Upper lobe of left lung (tissue), 6 donors: ENCODE measurements at regions not wholly inside any gene's neighbourhood (a gene's known extent, or its start where the extent isn't known, plus 50 kb on each side); places are given as distances from the start of the nearest gene placed in this dataset.

Experiments used
- ATAC-seq, 2 donors: fragments of 200-7000 bp; cut with Tn5 transposase; one replicate each; pipeline ENCODE4 v1.9.1; 2022; ENCODE audit warnings: mild to moderate bottlenecking in 2 of 2, moderate library complexity in 2 of 2; ENCODE audit not compliant: low FRiP score in 2 of 2
- DNase-seq, 2 donors: peaks; one replicate each; pipeline ENCODE4 v3.0.0-alpha.2; 2019 to 2020
- H3K27ac ChIP-seq, 4 donors: fragments of 200-600 bp; sonication (generic); one replicate each; pipeline ENCODE4 v1.5.1; 2016 to 2019
- H3K27me3 ChIP-seq, 4 donors: fragments of 200-600 bp; sonication (generic); one replicate each; pipeline ENCODE4 v1.5.1; 2017 to 2019
- H3K36me3 ChIP-seq, 4 donors: fragments of 200-600 bp; sonication (generic); one replicate each; pipeline ENCODE4 v1.5.1; 2016 to 2019
- H3K4me1 ChIP-seq, 4 donors: fragments of 200-600 bp; sonication (generic); one replicate each; pipeline ENCODE4 v1.5.1; 2018 to 2019
- H3K4me3 ChIP-seq, 4 donors: fragments of 200-600 bp; sonication (generic); one replicate each; pipeline ENCODE4 v1.5.1; 2017 to 2019; ENCODE audit warnings: mild to moderate bottlenecking in 2 of 4, moderate library complexity in 1 of 4
- H3K9me3 ChIP-seq, 4 donors: fragments of 200-600 bp; sonication (generic); one replicate each; pipeline ENCODE4 v1.5.1; 2018 to 2019
- EP300 ChIP-seq, 4 donors: sonication (generic); formaldehyde crosslinking; IDR thresholded peaks; one replicate each; pipeline ENCODE4 v1.5.1; 2017; ENCODE audit warnings: antibody characterized with exemption in 4 of 4, control low read depth in 2 of 4
- POLR2A ChIP-seq, 4 donors: fragments of 450-650 bp; IDR thresholded peaks; one replicate each; pipeline ENCODE4 v1.5.1; 2016 to 2017; ENCODE audit warnings: antibody characterized with exemption in 4 of 4, mild to moderate bottlenecking in 2 of 4
- POLR2AphosphoS5 ChIP-seq, 2 donors: sonication (generic); formaldehyde crosslinking; IDR thresholded peaks; one replicate each; pipeline ENCODE4 v1.5.1; 2017; ENCODE audit warnings: antibody characterized with exemption in 2 of 2
- WGBS, 2 donors: methylation state at CpG; one replicate each; pipeline ENCODE4 v1.1.5; 2017 to 2018; 5-methylcytosine and 5-hydroxymethylcytosine counted together
- TF ChIP-seq, protein P1 (sequence below), 6 experiments: fragments of 450-650 bp in 4 of 6; fragments of 200-600 bp in 2 of 6; sonication (generic) in 2 of 6; IDR thresholded peaks; one replicate each; pipeline ENCODE4 v1.5.1; 2016 to 2019; ENCODE audit warnings: antibody characterized with exemption in 6 of 6
- donor health status: DM: no; HTN: no; CAD: no; lungs with moderate emphysema.
- donor health status: DM: no; HTN: yes; CAD: no; lungs with severe emphysema.

DNA sequence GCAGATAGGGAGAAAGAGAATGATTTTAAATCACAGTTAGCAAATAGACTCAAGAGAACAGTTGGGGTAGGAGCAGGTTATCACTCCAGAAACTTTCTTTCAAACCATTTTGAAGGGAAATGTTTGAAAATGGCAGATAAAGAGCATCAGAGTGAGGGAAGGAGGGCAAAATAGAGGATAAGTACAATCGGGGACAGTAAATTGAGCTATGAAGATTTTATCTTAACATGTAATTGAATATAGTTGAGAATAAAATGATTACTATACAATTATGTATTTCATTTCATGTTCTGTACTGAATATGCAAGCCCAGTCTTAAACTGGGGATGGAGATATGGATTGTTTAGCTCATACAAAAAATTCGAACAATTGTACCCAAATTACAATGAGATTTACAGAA is 54.0 kb downstream of the MAP10 start:
- TF ChIP-seq, protein P1, sequence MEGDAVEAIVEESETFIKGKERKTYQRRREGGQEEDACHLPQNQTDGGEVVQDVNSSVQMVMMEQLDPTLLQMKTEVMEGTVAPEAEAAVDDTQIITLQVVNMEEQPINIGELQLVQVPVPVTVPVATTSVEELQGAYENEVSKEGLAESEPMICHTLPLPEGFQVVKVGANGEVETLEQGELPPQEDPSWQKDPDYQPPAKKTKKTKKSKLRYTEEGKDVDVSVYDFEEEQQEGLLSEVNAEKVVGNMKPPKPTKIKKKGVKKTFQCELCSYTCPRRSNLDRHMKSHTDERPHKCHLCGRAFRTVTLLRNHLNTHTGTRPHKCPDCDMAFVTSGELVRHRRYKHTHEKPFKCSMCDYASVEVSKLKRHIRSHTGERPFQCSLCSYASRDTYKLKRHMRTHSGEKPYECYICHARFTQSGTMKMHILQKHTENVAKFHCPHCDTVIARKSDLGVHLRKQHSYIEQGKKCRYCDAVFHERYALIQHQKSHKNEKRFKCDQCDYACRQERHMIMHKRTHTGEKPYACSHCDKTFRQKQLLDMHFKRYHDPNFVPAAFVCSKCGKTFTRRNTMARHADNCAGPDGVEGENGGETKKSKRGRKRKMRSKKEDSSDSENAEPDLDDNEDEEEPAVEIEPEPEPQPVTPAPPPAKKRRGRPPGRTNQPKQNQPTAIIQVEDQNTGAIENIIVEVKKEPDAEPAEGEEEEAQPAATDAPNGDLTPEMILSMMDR (IDR thresholded peaks at IDR 0.05), result no peak
- no peak for TF ChIP-seq POLR2AphosphoS5 (IDR thresholded peaks at IDR 0.05)
- TF ChIP-seq EP300 (IDR thresholded peaks at IDR 0.05), result no peak
- no peak for TF ChIP-seq POLR2A (IDR thresholded peaks at IDR 0.05)
- Histone ChIP-seq H3K27ac (no peak overlapping the region), H3K4me1 (no peaks in the 10 kb centered on the region), H3K27me3 (no peaks in the 10 kb centered on the region), H3K36me3 (no peaks in the 10 kb centered on the region), H3K9me3 (no peaks in the 10 kb centered on the region), H3K4me3 (no peak overlapping the region)
- DNase-seq, result no peak
- 86 to 88% methylated on average over 2 of the region's 2 CpGs for WGBS, 2 donors
- no peak for ATAC-seq

DNA sequence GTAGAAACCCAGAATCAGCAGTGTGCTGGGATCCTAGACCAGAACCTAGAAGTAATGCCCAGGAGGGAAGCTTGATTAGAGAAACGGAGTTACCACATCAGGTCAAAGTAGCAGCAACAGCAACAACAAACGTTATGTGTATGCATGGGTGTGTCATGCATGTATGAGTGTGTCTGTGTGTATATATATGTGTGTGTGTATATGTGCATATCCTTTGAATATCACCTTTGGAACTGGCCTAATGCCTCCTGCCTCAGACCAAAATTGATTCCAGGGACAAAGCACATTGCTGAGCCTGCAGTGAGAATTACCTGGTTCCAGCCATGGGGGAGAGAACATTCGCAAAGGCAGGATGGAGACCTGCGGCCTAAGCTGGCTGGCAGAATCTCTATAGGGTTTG is 55.9 kb downstream of the MAP10 start:
- no peaks in the 10 kb centered on the region for H3K9me3 ChIP-seq
- no peaks in the 10 kb centered on the region for H3K27me3 ChIP-seq
- TF ChIP-seq EP300 (IDR thresholded peaks at IDR 0.05) (no peak), POLR2A (IDR thresholded peaks at IDR 0.05) (no peak), POLR2AphosphoS5 (IDR thresholded peaks at IDR 0.05) (no peak)
- TF ChIP-seq, protein P1 (IDR thresholded peaks at IDR 0.05), result no peak
- no peak for DNase-seq
- 88 to 94% methylated on average over 4 of the region's 4 CpGs for WGBS, 2 donors
- no peak for ATAC-seq
- H3K4me1 ChIP-seq, result no peaks in the 10 kb centered on the region
- H3K4me3 ChIP-seq, result no peak overlapping the region
- H3K27ac ChIP-seq, result no peak overlapping the region
- no peaks in the 10 kb centered on the region for H3K36me3 ChIP-seq

DNA sequence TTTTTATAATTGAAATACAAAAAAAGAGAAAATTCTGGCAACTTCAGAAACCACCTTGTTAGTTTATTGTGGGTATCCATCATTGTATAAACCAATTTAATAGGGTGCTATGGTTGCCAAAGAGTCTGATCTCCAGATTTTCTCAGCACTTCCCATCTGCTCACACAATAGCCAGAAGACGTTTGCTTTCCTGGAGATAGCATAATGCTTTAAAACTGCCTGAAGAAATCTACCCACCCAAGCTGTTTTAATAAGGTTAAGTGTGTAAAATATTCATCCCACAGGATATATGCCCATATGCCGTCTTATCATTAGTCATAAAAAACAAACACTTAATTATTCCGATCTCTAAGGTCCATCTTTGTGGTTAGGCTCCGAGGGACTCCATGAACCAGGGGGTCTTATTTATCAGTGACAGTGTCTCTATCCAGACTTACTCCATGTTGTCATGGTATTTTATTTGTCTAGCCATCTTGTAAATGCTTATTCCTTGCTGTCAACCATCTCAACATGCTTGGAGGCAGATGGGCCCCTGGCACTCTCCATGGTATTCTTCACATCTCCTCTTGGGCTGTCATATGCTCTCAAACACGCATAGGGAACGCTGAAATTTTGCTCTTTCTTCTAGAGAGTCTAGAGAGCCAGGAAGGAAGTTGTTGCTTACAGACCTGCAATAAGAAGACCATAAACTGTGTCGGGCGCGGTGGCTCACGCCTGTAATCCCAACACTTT is 58.5 kb downstream of the MAP10 start:
- Histone ChIP-seq H3K27ac (no peak overlapping the region), H3K9me3 (no peaks in the 10 kb centered on the region), H3K36me3 (no peaks in the 10 kb centered on the region), H3K4me1 (no peaks in the 10 kb centered on the region), H3K27me3 (no peaks in the 10 kb centered on the region), H3K4me3 (no peak overlapping the region)
- DNase-seq (no peak), ATAC-seq (no peak)
- TF ChIP-seq, protein P1 (IDR thresholded peaks at IDR 0.05), result no peak
- TF ChIP-seq POLR2AphosphoS5 (IDR thresholded peaks at IDR 0.05), result no peak
- no peak for TF ChIP-seq POLR2A (IDR thresholded peaks at IDR 0.05)
- TF ChIP-seq EP300 (IDR thresholded peaks at IDR 0.05), result no peak
- WGBS, 2 donors, result 79 to 85% methylated on average over 10 of the region's 10 CpGs

DNA sequence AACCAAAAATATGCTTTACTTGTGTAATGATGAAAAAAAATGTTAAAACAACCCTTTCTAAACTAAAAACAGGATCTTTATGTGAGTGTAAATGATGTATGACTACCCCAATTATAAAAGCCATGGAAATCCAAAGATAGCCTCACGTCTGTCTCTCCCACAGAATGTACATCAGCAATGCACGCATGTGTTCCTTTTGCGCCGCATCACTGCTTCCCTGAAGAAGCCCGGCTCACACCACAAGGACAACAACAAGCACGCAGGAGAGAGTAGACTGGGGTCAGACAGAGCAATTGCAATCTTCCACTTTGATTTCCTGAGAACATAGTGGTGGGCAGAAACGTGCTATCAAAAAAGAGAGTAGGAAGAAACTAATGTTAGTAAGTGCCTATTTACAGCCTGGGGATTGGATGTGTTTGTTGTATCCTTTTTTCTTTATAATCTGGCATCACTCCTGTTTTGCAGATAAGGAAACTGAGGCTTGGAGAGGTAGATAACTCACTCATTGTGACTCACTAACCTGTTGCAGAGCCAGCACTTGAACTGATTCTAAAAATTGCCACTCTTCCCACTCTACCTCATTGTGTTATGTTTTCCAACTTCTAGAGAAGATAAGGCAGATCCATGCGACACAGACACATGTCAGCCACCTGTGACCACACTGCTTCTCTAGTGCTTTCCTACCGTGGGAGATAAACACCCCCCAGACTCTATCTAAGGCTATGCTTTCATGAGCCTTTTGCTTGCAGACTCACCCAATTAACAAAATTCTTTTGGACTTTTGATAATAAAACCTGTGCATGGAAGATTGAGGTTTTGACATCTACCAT is 60.1 kb downstream of the MAP10 start:
- Histone ChIP-seq H3K4me3 (no peak overlapping the region), H3K4me1 (no peaks in the 10 kb centered on the region), H3K27me3 (no peaks in the 10 kb centered on the region), H3K9me3 (no peaks in the 10 kb centered on the region), H3K27ac (no peak overlapping the region), H3K36me3 (no peaks in the 10 kb centered on the region)
- TF ChIP-seq POLR2AphosphoS5 (IDR thresholded peaks at IDR 0.05), result no peak
- no peak for TF ChIP-seq POLR2A (IDR thresholded peaks at IDR 0.05)
- no peak for TF ChIP-seq EP300 (IDR thresholded peaks at IDR 0.05)
- TF ChIP-seq, protein P1 (IDR thresholded peaks at IDR 0.05), result no peak
- no peak for ATAC-seq
- DNase-seq, result no peak
- 86 to 90% methylated on average over 9 of the region's 9 CpGs for WGBS, 2 donors
